Transverse colon (tissue), 4 donors: ENCODE measurements at regions not wholly inside any gene's neighbourhood (a gene's known extent, or its start where the extent isn't known, plus 50 kb on each side); places are given as distances from the start of the nearest gene placed in this dataset.

Source experiments
- POLR2AphosphoS5 ChIP-seq, 3 donors: sonication (generic); formaldehyde crosslinking; IDR thresholded peaks; one replicate each; pipeline ENCODE4 v1.6.1; 2016; ENCODE audit warnings: antibody characterized with exemption in 3 of 3
- TF ChIP-seq, protein P1 (sequence below), 5 experiments: fragments of 200-600 bp in 3 of 5; fragments of 450-650 bp in 2 of 5; sonication (generic) in 3 of 5; IDR thresholded peaks; 1 replicate in 2 of 5; 2 replicates in 3 of 5; pipeline ENCODE4 v1.5.1; 2016 to 2017; ENCODE audit warnings: antibody characterized with exemption in 5 of 5, inconsistent platforms in 3 of 5, mild to moderate bottlenecking in 2 of 5, moderate library complexity in 1 of 5

DNA sequence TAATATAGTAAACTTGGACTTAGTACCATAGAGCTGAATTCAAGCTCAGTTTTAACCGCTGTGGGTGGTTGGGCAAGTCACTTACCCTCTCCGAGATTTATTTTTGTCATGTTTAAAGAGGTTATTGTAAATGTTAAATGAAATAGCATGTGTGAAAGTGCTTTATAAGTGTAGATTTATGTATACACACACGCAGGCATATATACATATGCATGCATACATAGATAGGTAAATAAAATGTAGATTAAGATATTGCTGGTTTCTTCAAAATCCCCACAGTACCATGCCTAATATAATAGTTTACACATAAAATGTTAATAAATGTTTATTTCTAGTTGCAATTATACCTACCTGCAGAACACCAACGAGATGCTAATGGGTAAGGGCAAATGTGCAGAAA is 164.5 kb upstream of the EGFLAM start:
- TF ChIP-seq, protein P1, sequence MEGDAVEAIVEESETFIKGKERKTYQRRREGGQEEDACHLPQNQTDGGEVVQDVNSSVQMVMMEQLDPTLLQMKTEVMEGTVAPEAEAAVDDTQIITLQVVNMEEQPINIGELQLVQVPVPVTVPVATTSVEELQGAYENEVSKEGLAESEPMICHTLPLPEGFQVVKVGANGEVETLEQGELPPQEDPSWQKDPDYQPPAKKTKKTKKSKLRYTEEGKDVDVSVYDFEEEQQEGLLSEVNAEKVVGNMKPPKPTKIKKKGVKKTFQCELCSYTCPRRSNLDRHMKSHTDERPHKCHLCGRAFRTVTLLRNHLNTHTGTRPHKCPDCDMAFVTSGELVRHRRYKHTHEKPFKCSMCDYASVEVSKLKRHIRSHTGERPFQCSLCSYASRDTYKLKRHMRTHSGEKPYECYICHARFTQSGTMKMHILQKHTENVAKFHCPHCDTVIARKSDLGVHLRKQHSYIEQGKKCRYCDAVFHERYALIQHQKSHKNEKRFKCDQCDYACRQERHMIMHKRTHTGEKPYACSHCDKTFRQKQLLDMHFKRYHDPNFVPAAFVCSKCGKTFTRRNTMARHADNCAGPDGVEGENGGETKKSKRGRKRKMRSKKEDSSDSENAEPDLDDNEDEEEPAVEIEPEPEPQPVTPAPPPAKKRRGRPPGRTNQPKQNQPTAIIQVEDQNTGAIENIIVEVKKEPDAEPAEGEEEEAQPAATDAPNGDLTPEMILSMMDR (IDR thresholded peaks at IDR 0.05), result no peak
- TF ChIP-seq POLR2AphosphoS5 (IDR thresholded peaks at IDR 0.05), result no peak
